COLO668 (cell line): ENCODE measurements at regions not wholly inside any gene's neighbourhood (a gene's known extent, or its start where the extent isn't known, plus 50 kb on each side); places are given as distances from the start of the nearest gene placed in this dataset.

Experiments used
- DNase-seq: peaks from one replicate; lab custom pipeline; 2025; ENCODE audit not compliant: unreplicated experiment; lab: John Stamatoyannopoulos, UW

GRCh38 chr5:15026011-15026893 is 154.7 kb upstream of the ANKH start:
- no peak for DNase-seq

- no peak for DNase-seq
Measured at GRCh38 chr5:15023846-15024245, 152.3 kb upstream of the ANKH start.

GRCh38 chr5:15023266-15023665 is 151.7 kb upstream of the ANKH start:
- no peak for DNase-seq

GRCh38 chr5:15021266-15022046 is 149.9 kb upstream of the ANKH start:
- DNase-seq = no peak

GRCh38 chr5:15020736-15021135 is 149.2 kb upstream of the ANKH start:
- no peak for DNase-seq

- DNase-seq = no peak
Measured at GRCh38 chr5:15014809-15015208, 143.2 kb upstream of the ANKH start.

- no peak for DNase-seq
Measured at GRCh38 chr5:15013654-15014463, 142.3 kb upstream of the ANKH start.

GRCh38 chr5:15012061-15012460 is 140.5 kb upstream of the ANKH start:
- no peak for DNase-seq

GRCh38 chr5:15010936-15011335 is 139.4 kb upstream of the ANKH start:
- no peak for DNase-seq

- peak; percentile 65 for DNase-seq
Measured at GRCh38 chr5:15009420-15009819, 137.8 kb upstream of the ANKH start.

GRCh38 chr5:15008921-15009320 is 137.3 kb upstream of the ANKH start:
- DNase-seq = no peak

GRCh38 chr5:15008476-15008875 is 136.9 kb upstream of the ANKH start:
- peak; percentile 92 for DNase-seq

GRCh38 chr5:15007646-15008045 is 136.1 kb upstream of the ANKH start:
- no peak for DNase-seq

GRCh38 chr5:15004506-15004905 is 132.9 kb upstream of the ANKH start:
- no peak for DNase-seq

GRCh38 chr5:15003511-15003920 is 131.9 kb upstream of the ANKH start:
- peak; percentile 59 for DNase-seq

GRCh38 chr5:15002791-15003190 is 131.2 kb upstream of the ANKH start:
- DNase-seq = no peak

- no peak for DNase-seq
Measured at GRCh38 chr5:15002173-15002572, 130.6 kb upstream of the ANKH start.

GRCh38 chr5:15001517-15001916 is 129.9 kb upstream of the ANKH start:
- DNase-seq = no peak

GRCh38 chr5:14998491-14998890 is 126.9 kb upstream of the ANKH start:
- no peak for DNase-seq

GRCh38 chr5:14996997-14997396 is 125.4 kb upstream of the ANKH start:
- DNase-seq = no peak

GRCh38 chr5:14995229-14995628 is 123.7 kb upstream of the ANKH start:
- no peak for DNase-seq
